ENCODE measurements at regions not wholly inside any gene's neighbourhood (a gene's known extent, or its start where the extent isn't known, plus 50 kb on each side); places are given as distances from the start of the nearest gene placed in this dataset.

DNA sequence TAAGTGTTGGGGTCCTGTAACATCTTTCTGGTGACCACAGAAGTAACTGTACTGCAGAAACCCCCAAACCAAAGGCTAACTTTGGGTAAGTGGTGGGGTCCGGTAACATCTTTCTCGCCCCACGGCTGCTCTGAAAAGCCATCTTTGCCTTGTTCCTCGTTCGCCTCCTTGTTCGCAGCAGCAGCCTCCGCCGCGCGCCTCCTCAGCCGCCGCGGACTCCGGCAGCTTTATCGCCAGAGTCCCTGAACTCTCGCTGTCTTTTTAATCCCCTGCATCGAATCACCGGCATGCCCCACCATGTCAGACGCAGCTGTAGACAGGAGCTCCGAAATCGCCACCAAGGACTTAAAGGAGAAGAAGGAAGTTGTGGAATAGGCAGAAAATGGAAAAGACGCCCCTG lies 316.8 kb downstream of the TUSC7 start:
- TF ChIP-seq MXI1 (IDR thresholded peaks at IDR 0.05; ENCODE audit: low read depth, low read length): no peak
- no peak for TF ChIP-seq EZH2phosphoT487 (IDR thresholded peaks at IDR 0.05; ENCODE audit: borderline replicate concordance, low read depth)
- TF ChIP-seq, protein P1, sequence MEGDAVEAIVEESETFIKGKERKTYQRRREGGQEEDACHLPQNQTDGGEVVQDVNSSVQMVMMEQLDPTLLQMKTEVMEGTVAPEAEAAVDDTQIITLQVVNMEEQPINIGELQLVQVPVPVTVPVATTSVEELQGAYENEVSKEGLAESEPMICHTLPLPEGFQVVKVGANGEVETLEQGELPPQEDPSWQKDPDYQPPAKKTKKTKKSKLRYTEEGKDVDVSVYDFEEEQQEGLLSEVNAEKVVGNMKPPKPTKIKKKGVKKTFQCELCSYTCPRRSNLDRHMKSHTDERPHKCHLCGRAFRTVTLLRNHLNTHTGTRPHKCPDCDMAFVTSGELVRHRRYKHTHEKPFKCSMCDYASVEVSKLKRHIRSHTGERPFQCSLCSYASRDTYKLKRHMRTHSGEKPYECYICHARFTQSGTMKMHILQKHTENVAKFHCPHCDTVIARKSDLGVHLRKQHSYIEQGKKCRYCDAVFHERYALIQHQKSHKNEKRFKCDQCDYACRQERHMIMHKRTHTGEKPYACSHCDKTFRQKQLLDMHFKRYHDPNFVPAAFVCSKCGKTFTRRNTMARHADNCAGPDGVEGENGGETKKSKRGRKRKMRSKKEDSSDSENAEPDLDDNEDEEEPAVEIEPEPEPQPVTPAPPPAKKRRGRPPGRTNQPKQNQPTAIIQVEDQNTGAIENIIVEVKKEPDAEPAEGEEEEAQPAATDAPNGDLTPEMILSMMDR (IDR thresholded peaks at IDR 0.05): no peak
- no peak for TF ChIP-seq GABPA (IDR thresholded peaks at IDR 0.05; ENCODE audit: low read depth)
- TF ChIP-seq POLR2AphosphoS5 (IDR thresholded peaks at IDR 0.05; ENCODE audit: low read depth, low read length): no peak
- no peak for TF ChIP-seq YY1 (IDR thresholded peaks at IDR 0.05; ENCODE audit: low read depth)
